ENCODE measurements at regions not wholly inside any gene's neighbourhood (a gene's known extent, or its start where the extent isn't known, plus 50 kb on each side); places are given as distances from the start of the nearest gene placed in this dataset.

DNA sequence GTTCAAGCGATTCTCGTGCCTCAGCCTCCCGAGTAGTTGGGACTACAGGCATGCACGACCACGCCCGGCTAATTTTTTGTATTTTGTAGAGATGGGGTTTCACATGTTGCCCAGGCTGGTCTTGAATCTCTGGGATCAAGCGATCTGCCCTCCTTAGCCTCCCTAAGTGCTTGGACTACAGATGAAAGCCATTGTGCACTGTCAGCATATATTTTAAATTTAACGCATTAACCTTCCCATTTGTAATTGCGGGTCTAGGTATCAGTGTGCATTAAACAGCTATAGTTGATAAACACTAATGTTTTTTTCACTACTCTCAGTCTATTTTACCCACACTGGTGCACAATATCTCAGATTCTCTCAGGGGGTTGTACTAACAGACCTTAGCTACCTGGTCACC is 1930.8 kb downstream of the C4orf33 start:
- Histone ChIP-seq H3K4me3 (no peak overlapping the region), H3K9me3 (no peaks in the 10 kb centered on the region), H3K27me3 (no peaks in the 10 kb centered on the region), H3K36me3 (no peaks in the 10 kb centered on the region), H3K4me1 (no peaks in the 10 kb centered on the region), H3K27ac (no peak overlapping the region)
- intact Hi-C loops (cut with DNase I): no loop called here
- TF ChIP-seq, protein P1, sequence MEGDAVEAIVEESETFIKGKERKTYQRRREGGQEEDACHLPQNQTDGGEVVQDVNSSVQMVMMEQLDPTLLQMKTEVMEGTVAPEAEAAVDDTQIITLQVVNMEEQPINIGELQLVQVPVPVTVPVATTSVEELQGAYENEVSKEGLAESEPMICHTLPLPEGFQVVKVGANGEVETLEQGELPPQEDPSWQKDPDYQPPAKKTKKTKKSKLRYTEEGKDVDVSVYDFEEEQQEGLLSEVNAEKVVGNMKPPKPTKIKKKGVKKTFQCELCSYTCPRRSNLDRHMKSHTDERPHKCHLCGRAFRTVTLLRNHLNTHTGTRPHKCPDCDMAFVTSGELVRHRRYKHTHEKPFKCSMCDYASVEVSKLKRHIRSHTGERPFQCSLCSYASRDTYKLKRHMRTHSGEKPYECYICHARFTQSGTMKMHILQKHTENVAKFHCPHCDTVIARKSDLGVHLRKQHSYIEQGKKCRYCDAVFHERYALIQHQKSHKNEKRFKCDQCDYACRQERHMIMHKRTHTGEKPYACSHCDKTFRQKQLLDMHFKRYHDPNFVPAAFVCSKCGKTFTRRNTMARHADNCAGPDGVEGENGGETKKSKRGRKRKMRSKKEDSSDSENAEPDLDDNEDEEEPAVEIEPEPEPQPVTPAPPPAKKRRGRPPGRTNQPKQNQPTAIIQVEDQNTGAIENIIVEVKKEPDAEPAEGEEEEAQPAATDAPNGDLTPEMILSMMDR (IDR thresholded peaks at IDR 0.05): no peak
- TF ChIP-seq POLR2A (IDR thresholded peaks at IDR 0.05): no peak
- 89 to 92% methylated on average over 9 of the region's 9 CpGs for WGBS, 2 donors
- DNase-seq: no peak

DNA sequence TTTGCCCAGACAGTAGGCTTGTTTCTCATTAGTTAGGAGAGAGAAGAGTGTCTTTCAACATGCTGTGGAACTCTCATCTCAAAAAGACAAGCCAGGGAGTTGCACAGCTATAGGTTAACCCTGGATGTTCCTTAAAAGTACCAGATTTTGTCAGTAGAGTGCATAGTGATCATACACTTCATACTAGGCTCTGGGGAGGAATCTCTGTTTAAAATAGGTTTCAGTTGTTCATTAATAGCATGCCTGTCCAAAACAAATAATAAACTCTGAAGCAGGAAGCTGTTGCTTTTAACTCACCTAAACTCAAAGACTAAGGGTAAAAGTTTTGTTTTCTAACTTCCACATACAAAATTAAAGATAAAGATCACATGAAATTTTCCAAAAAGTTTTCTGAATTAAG is 1948.4 kb downstream of the C4orf33 start:
- Histone ChIP-seq H3K9me3 (no peaks in the 10 kb centered on the region), H3K36me3 (no peaks in the 10 kb centered on the region), H3K4me1 (no peaks in the 10 kb centered on the region), H3K27ac (no peak overlapping the region), H3K4me3 (no peak overlapping the region), H3K27me3 (no peaks in the 10 kb centered on the region)
- intact Hi-C loops (cut with DNase I): no loop called here
- TF ChIP-seq, protein P1 (IDR thresholded peaks at IDR 0.05): no peak
- TF ChIP-seq POLR2A (IDR thresholded peaks at IDR 0.05): no peak
- no peak for DNase-seq

DNA sequence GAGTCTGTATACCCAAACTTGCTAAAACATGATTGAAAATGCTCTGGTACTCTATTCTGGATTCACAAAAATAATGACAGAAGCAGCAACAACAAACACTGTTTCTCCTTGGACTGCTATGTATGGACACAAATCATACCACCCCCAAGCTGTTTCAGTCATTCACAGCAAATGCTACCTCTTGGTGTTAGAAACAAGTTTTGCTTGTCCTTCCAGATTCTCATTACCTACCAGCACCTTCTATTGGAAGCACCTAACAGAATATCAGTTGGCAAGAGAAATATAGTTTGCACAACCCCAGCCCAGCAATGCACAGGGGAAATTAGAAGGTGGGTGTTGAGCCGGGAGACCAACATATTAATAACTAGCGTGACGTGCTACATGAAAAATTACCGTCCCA is 1950.9 kb downstream of the C4orf33 start:
- Histone ChIP-seq H3K4me1 (no peaks in the 10 kb centered on the region), H3K27ac (no peak overlapping the region), H3K36me3 (no peaks in the 10 kb centered on the region), H3K9me3 (no peaks in the 10 kb centered on the region), H3K4me3 (no peak overlapping the region), H3K27me3 (no peaks in the 10 kb centered on the region)
- intact Hi-C loops (cut with DNase I): no loop called here
- TF ChIP-seq POLR2A (IDR thresholded peaks at IDR 0.05): no peak
- TF ChIP-seq, protein P1 (IDR thresholded peaks at IDR 0.05): no peak
- DNase-seq: no peak
- WGBS, 2 donors: 82 to 95% methylated on average over 4 of the region's 4 CpGs

DNA sequence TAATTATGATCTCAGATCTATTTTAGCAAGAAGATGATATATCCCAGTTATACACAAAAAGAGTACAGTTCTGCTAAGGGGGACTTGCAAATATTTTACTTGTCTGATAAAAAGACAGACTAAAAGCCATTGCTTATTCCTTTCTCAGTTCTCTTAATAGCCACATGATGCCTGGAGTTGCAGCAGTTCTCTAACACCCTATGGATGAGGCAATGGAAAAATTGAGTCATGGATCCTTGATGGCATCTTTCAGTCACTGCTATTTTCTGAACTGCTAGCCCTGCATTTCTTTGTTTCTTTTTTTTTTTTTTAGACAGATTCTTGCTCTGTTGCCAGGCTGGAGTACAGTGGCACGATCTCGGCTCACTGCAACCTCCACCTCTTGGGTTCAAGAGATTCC is 1956.7 kb downstream of the C4orf33 start:
- no peak for DNase-seq
- no peaks in the 10 kb centered on the region for H3K36me3 ChIP-seq
- H3K4me1 ChIP-seq: no peaks in the 10 kb centered on the region
- no peak overlapping the region for H3K4me3 ChIP-seq
- H3K27ac ChIP-seq: no peak overlapping the region
- H3K9me3 ChIP-seq: no peaks in the 10 kb centered on the region
- no peaks in the 10 kb centered on the region for H3K27me3 ChIP-seq
- 79 to 91% methylated on average over 2 of the region's 2 CpGs for whole genome bisulfite sequencing, 2 donors
- intact Hi-C loops (cut with DNase I): no loop called here
- no peak for TF ChIP-seq POLR2A (IDR thresholded peaks at IDR 0.05)
- TF ChIP-seq, protein P1 (IDR thresholded peaks at IDR 0.05): no peak

DNA sequence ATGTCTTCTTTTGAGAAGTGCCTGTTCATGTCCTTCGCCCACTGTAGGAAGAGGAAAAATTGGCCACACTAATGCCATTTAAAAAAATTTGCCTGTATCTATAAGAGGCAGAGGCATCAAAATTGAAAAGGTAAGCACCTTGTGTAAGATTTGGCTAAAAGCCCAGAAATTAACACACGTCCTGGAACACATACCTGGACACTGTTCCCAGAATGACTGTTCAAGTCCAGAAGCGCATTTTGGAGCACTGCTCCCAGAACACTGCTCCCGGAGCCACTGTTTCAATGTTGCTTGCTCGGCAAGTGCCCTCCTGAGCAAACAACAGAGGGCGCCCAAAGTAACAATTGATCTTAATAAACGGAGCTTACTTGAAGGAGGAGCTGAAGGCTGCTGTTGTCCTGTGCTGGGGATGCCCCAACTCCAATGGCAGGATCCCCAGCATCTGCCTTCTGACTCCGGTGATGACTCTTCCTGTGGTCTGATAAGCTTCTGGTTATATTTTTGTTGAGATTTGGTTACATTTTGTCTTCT is 1958.6 kb downstream of the C4orf33 start:
- H3K4me3 ChIP-seq: no peak overlapping the region
- TF ChIP-seq, protein P1 (IDR thresholded peaks at IDR 0.05): no peak
- no peak for TF ChIP-seq POLR2A (IDR thresholded peaks at IDR 0.05)
- 66 to 83% methylated on average over 8 of the region's 8 CpGs for WGBS, 2 donors
- no peaks in the 10 kb centered on the region for H3K9me3 ChIP-seq
- DNase-seq: no peak
- intact Hi-C loops (cut with DNase I): no loop called here
- H3K4me1 ChIP-seq: no peaks in the 10 kb centered on the region
- H3K36me3 ChIP-seq: no peaks in the 10 kb centered on the region
- no peak overlapping the region for H3K27ac ChIP-seq
- no peaks in the 10 kb centered on the region for H3K27me3 ChIP-seq
